K562 (cell line): ENCODE measurements at regions not wholly inside any gene's neighbourhood (a gene's known extent, or its start where the extent isn't known, plus 50 kb on each side); places are given as distances from the start of the nearest gene placed in this dataset.

Source experiments
- ATAC-seq: fragments of 200-7000 bp; cut with Tn5 transposase; 3 replicates; pipeline ENCODE4 v1.9.1; 2020; ENCODE audit warnings: moderate library complexity
- BruUV-seq: library from RNA; stranded (reverse); fragments of 400-500 nt; replicated peaks from 2 replicates; lab custom pipeline; 2021; lab: Mats Ljungman, UMichigan
- CTCF ChIA-PET: fragments of 300-600 bp; formaldehyde crosslinking; extraction: SDS; loops from one replicate; lab custom pipeline; 2021; ENCODE audit warnings: low intra/inter-chr PET ratio; lab: Yijun Ruan, JAX
- POLR2A ChIA-PET: fragments of 300-600, 350-650 bp; sonication (Branson Sonifier 250); formaldehyde crosslinking; extraction: SDS; loops from one replicate; lab custom pipeline; 2021; ENCODE audit warnings: antibody characterized with exemption, inconsistent platforms; lab: Yijun Ruan, JAX
- DNase-seq, 4 experiments: peaks; one replicate each; pipeline versions ENCODE4 v3.0.0 to v3.0.0-alpha.2; 2011 to 2018; ENCODE audit warnings: low spot score in 3 of 4, mixed read lengths in 3 of 4; ENCODE audit errors: extremely low read depth in 1 of 4
- FAIRE-seq: peaks from 2 replicates; lab custom pipeline; 2011; peaks lifted over from hg19 to GRCh38; lab: Jason Lieb, UNC
- H2AFZ ChIP-seq: 2 replicates; pipeline ENCODE4 v1.6.0; 2011; ENCODE audit warnings: low read depth, low read length, control low read depth, inconsistent platforms
- H3K27ac ChIP-seq: fragments of 200-600 bp; 3 replicates; pipeline ENCODE4 v1.8.0; 2011; ENCODE audit warnings: low read depth, mild to moderate bottlenecking, control low read depth, inconsistent platforms, low read length, moderate library complexity, mixed read lengths; ENCODE audit errors: extremely low read depth
- H3K27me3 ChIP-seq, 2 experiments: fragments of 300-600 bp in 1 of 2; 2 replicates in 1 of 2; 3 replicates in 1 of 2; pipeline versions ENCODE4 v1.6.0 to v1.8.0; 2011; ENCODE audit warnings: inconsistent platforms in 2 of 2, low read length in 2 of 2, mild to moderate bottlenecking in 1 of 2, mixed read lengths in 1 of 2, moderate library complexity in 1 of 2; ENCODE audit not compliant: control insufficient read depth in 2 of 2, insufficient read depth in 2 of 2
- H3K36me3 ChIP-seq: fragments of 300-600 bp; 3 replicates; pipeline ENCODE4 v1.8.0; 2011; ENCODE audit warnings: mild to moderate bottlenecking, low read length, inconsistent platforms; ENCODE audit not compliant: control insufficient read depth, insufficient read depth
- H3K4me1 ChIP-seq, 2 experiments: fragments of 200-600 bp in 1 of 2; replicated peaks in 1 of 2; 2 replicates in 1 of 2; 3 replicates in 1 of 2; pipeline versions ENCODE4 v1.5.1 to v1.8.0; 2011; ENCODE audit warnings: inconsistent platforms in 2 of 2, low read length in 2 of 2, mild to moderate bottlenecking in 1 of 2, mixed read lengths in 1 of 2, moderate library complexity in 1 of 2; ENCODE audit not compliant: control insufficient read depth in 2 of 2, insufficient read depth in 2 of 2
- H3K4me2 ChIP-seq: 2 replicates; pipeline ENCODE4 v1.6.1; 2011; ENCODE audit warnings: low read length, control low read depth, inconsistent platforms, mixed read lengths; ENCODE audit not compliant: insufficient read depth
- H3K4me3 ChIP-seq: fragments of 200-600 bp; sonication (generic), shearing (Covaris generic); 2 replicates; pipeline ENCODE4 v1.5.1; 2016; ENCODE audit warnings: control low read depth, inconsistent platforms
- H3K79me2 ChIP-seq: fragments of 200-600 bp; 3 replicates; pipeline ENCODE4 v1.8.0; 2011; ENCODE audit warnings: low read length, inconsistent platforms; ENCODE audit not compliant: control insufficient read depth, insufficient read depth
- H3K9ac ChIP-seq, 2 experiments: 2 replicates each; pipeline versions ENCODE4 v1.6.0 to v1.6.1; 2011; ENCODE audit warnings: low read depth in 2 of 2, low read length in 2 of 2, control low read depth in 1 of 2, inconsistent platforms in 1 of 2, mild to moderate bottlenecking in 1 of 2, mixed read lengths in 1 of 2; ENCODE audit not compliant: insufficient read depth in 1 of 2
- H3K9me1 ChIP-seq: one replicate; pipeline ENCODE4 v1.6.0; 2011; ENCODE audit warnings: inconsistent platforms, mild to moderate bottlenecking, low read length, moderate library complexity; ENCODE audit not compliant: control insufficient read depth, insufficient read depth
- H3K9me3 ChIP-seq: replicated peaks from 2 replicates; pipeline ENCODE4 v1.5.1; 2011; ENCODE audit warnings: low read depth, low read length, inconsistent platforms; ENCODE audit not compliant: control insufficient read depth, insufficient read depth
- H4K20me1 ChIP-seq: replicated peaks from 2 replicates; pipeline ENCODE4 v1.6.1; 2011; ENCODE audit warnings: low read length, inconsistent platforms, mixed read lengths; ENCODE audit not compliant: control insufficient read depth, insufficient read depth
- ARHGAP35 ChIP-seq: fragments of 450-650 bp; IDR thresholded peaks from 2 replicates; pipeline ENCODE4 v1.6.1; 2018; ENCODE audit not compliant: partially characterized antibody
- CBFA2T2 ChIP-seq: fragments of 450-650 bp; conservative IDR thresholded peaks from 2 replicates; pipeline ENCODE4 v1.6.1; 2017; ENCODE audit warnings: mild to moderate bottlenecking
- CBX1 ChIP-seq: sonication (generic); IDR thresholded peaks from 2 replicates; pipeline ENCODE4 v1.6.1; 2016; ENCODE audit warnings: antibody characterized with exemption, low read depth, mild to moderate bottlenecking
- ESRRA ChIP-seq: fragments of 450-650 bp; IDR thresholded peaks from 2 replicates; pipeline ENCODE4 v1.6.1; 2014; ENCODE audit warnings: low read depth, mild to moderate bottlenecking, moderate library complexity, borderline replicate concordance
- FOXM1 ChIP-seq, 2 experiments: fragments of 450-650 bp in 1 of 2; sonication (generic) in 1 of 2; formaldehyde crosslinking in 1 of 2; IDR thresholded peaks; 2 replicates each; pipeline versions ENCODE4 v1.6.1 to v1.9.0; 2017 to 2022; ENCODE audit warnings: low read depth in 2 of 2, mild to moderate bottlenecking in 2 of 2, missing genetic modification reagents in 1 of 2, moderate library complexity in 1 of 2
- HNRNPLL ChIP-seq: fragments of 200-400 bp; formaldehyde crosslinking; IDR thresholded peaks from 2 replicates; pipeline ENCODE4 v1.6.1; 2017; ENCODE audit warnings: low read length, low read depth, mild to moderate bottlenecking; ENCODE audit not compliant: poor library complexity, severe bottlenecking
- MCM3 ChIP-seq: fragments of 450-650 bp; IDR thresholded peaks from 2 replicates; pipeline ENCODE4 v1.6.1; 2016
- MLX ChIP-seq, 2 experiments: fragments of 450-650 bp in 1 of 2; sonication (generic) in 1 of 2; formaldehyde crosslinking; conservative IDR thresholded peaks; 2 replicates each; pipeline versions ENCODE4 v1.4.0 to v1.8.1; 2020 to 2022; ENCODE audit warnings: mild to moderate bottlenecking in 1 of 2, missing genetic modification reagents in 1 of 2
- MTA2 ChIP-seq: fragments of 450-650 bp; IDR thresholded peaks from 2 replicates; pipeline ENCODE4 v1.6.1; 2016; ENCODE audit warnings: low read depth
- PHB2 ChIP-seq: fragments of 450-650 bp; IDR thresholded peaks from 2 replicates; pipeline ENCODE4 v1.6.1; 2017; ENCODE audit warnings: low read depth
- PTTG1 ChIP-seq: fragments of 450-650 bp; IDR thresholded peaks from 2 replicates; pipeline ENCODE4 v1.6.1; 2016; ENCODE audit warnings: low read depth, mild to moderate bottlenecking, missing genetic modification characterization, missing compliant biosample characterization
- RAD51 ChIP-seq: fragments of 450-650 bp; IDR thresholded peaks from 2 replicates; pipeline ENCODE4 v1.7.1; 2016; ENCODE audit warnings: low read depth, mild to moderate bottlenecking, borderline replicate concordance
- RBM25 ChIP-seq: fragments of 200-400 bp; formaldehyde crosslinking; IDR thresholded peaks from 2 replicates; pipeline ENCODE4 v1.6.1; 2018; ENCODE audit warnings: low read length, low read depth, moderate library complexity; ENCODE audit not compliant: severe bottlenecking
- RBM34 ChIP-seq: fragments of 200-400 bp; formaldehyde crosslinking; IDR thresholded peaks from 2 replicates; pipeline ENCODE4 v1.6.1; 2018; ENCODE audit warnings: low read length, borderline replicate concordance; ENCODE audit not compliant: insufficient read depth
- SNRNP70 ChIP-seq: fragments of 200-400 bp; formaldehyde crosslinking; optimal IDR thresholded peaks from 2 replicates; pipeline ENCODE3; 2017; ENCODE audit warnings: low read depth, low read length
- STAT5B ChIP-seq: fragments of 250-450 bp; sonication (Bioruptor Pico); IDR thresholded peaks from 2 replicates; pipeline ENCODE4 v1.8.0; 2021; ENCODE audit warnings: mild to moderate bottlenecking, inconsistent platforms
- TAL1 ChIP-seq: fragments of 450-650 bp; IDR thresholded peaks from 2 replicates; pipeline ENCODE4 v1.6.1; 2016; ENCODE audit warnings: mild to moderate bottlenecking
- USF2 ChIP-seq: sonication (generic); formaldehyde crosslinking; IDR thresholded peaks from 2 replicates; pipeline ENCODE4 v1.5.0; 2020; ENCODE audit warnings: missing genetic modification reagents
- ZBTB9 ChIP-seq: fragments of 450-650 bp; formaldehyde crosslinking; IDR thresholded peaks from 2 replicates; pipeline ENCODE4 v1.4.0; 2020; ENCODE audit warnings: mild to moderate bottlenecking, moderate library complexity
- ZFP36 ChIP-seq: fragments of 150-350 bp; IDR thresholded peaks from 2 replicates; pipeline ENCODE4 v1.6.1; 2018; ENCODE audit warnings: low read length, low read depth; ENCODE audit not compliant: partially characterized antibody
- ZNF511 ChIP-seq: sonication (generic); formaldehyde crosslinking; IDR thresholded peaks from 2 replicates; pipeline ENCODE4 v1.8.0; 2022; ENCODE audit warnings: mild to moderate bottlenecking, missing genetic modification reagents
- WGBS: fragments of 100-300 bp; shearing (Covaris generic); methylation state at CpG from one replicate; pipeline ENCODE4 v1.1.6; 2016; ENCODE audit warnings: low coverage, mixed read lengths; ENCODE audit not compliant: insufficient coverage; ENCODE audit errors: missing lambda C conversion rate; 5-methylcytosine and 5-hydroxymethylcytosine counted together
- in situ Hi-C: fragments of 300-500 bp; cut with MboI; formaldehyde crosslinking; loops from 4 replicates; pipeline ENCODE4 v1.15.0; 2018; ENCODE audit warnings: inconsistent platforms, mixed read lengths
- intact Hi-C: fragments of 100-400 bp; cut with micrococcal nuclease; formaldehyde crosslinking; loops from 2 replicates; pipeline ENCODE4 v1.14.2; 2022

GRCh38 chr16:66042341-66042740 is 324.1 kb upstream of the CDH5 start (continued):
- TF ChIP-seq MCM3 (no peak), ESRRA (no peak), PTTG1 (tag) (no peak), TAL1 (no peak), ARHGAP35 (no peak), RAD51 (no peak), MTA2 (no peak), ZBTB9 (no peak)

- H3K36me3 ChIP-seq = no peaks in the 10 kb centered on the region
- in situ Hi-C loops = no loop called here
- ATAC-seq (no peak), FAIRE-seq (no peak), DNase-seq (no peak)
- no peaks in the 10 kb centered on the region for H4K20me1 ChIP-seq
- no peak overlapping the region for H3K27ac ChIP-seq
- no peaks in the 10 kb centered on the region for H3K4me1 ChIP-seq
- H3K79me2 ChIP-seq = no peaks in the 10 kb centered on the region
- no peak overlapping the region for H3K9ac ChIP-seq
- no peak overlapping the region for H3K4me2 ChIP-seq
- no peaks in the 10 kb centered on the region for H3K9me1 ChIP-seq
- H3K4me3 ChIP-seq = no peak overlapping the region
- H3K9me3 ChIP-seq = no peaks in the 10 kb centered on the region
- WGBS = 0% methylated on average over 4 of the region's 4 CpGs
- ChIA-PET CTCF (no interaction called here), POLR2A (no interaction called here)
- BruUV-seq = no TSS peak
- H3K27me3 ChIP-seq = no peaks in the 10 kb centered on the region
- intact Hi-C loops = no loop called here
- no peak overlapping the region for H2AFZ ChIP-seq
- TF ChIP-seq PHB2 (no peak), FOXM1 (IDR thresholded peaks at IDR 0.05; ENCODE audit: low read depth) (no peak), FOXM1 (CRISPR knock-in tag; IDR thresholded peaks at IDR 0.05; ENCODE audit: low read depth) (no peak), MLX (CRISPR knock-in tag; conservative IDR thresholded peaks at IDR 0.05) (no peak), HNRNPLL (no peak), RBM25 (no peak), MTA2 (no peak), USF2 (no peak), SNRNP70 (no peak), RBM34 (no peak), ZFP36 (no peak), ARHGAP35 (no peak), ZNF511 (CRISPR knock-in tag) (no peak), CBX1 (no peak), STAT5B (CRISPR knock-in tag) (no peak), CBFA2T2 (no peak)
Measured at GRCh38 chr16:66041907-66042306, 324.6 kb upstream of the CDH5 start.
